Transverse colon (tissue), 4 donors: ENCODE measurements at regions not wholly inside any gene's neighbourhood (a gene's known extent, or its start where the extent isn't known, plus 50 kb on each side); places are given as distances from the start of the nearest gene placed in this dataset.

Experiments used
- DNase-seq: peaks from one replicate; pipeline ENCODE4 v3.0.0-alpha.2; 2019
- H3K27ac ChIP-seq, 4 donors: fragments of 200-600 bp; sonication (generic); 2 replicates each; pipeline ENCODE4 v1.5.1; 2016 to 2018; ENCODE audit warnings: inconsistent platforms in 4 of 4
- H3K27me3 ChIP-seq: fragments of 200-600 bp; sonication (generic); 2 replicates; pipeline ENCODE4 v1.5.1; 2017; ENCODE audit warnings: inconsistent platforms
- H3K36me3 ChIP-seq, 4 donors: fragments of 200-600 bp; sonication (generic); 2 replicates each; pipeline ENCODE4 v1.5.1; 2017 to 2019; ENCODE audit warnings: inconsistent platforms in 4 of 4
- H3K4me1 ChIP-seq, 4 donors: fragments of 200-600 bp; sonication (generic); 2 replicates each; pipeline ENCODE4 v1.5.1; 2017 to 2020; ENCODE audit warnings: inconsistent platforms in 4 of 4
- H3K4me3 ChIP-seq, 4 donors: fragments of 200-600 bp; sonication (generic); 1 replicate in 1 of 4; 2 replicates in 3 of 4; pipeline versions ENCODE4 v1.5.1 to v1.6.1; 2017 to 2019; ENCODE audit warnings: inconsistent platforms in 4 of 4
- H3K9me3 ChIP-seq, 2 donors: fragments of 200-600 bp; sonication (generic); 2 replicates each; pipeline ENCODE4 v1.5.1; 2017 to 2019; ENCODE audit warnings: inconsistent platforms in 2 of 2
- CTCF ChIP-seq, 5 experiments: fragments of 200-600 bp in 3 of 5; fragments of 450-650 bp in 2 of 5; sonication (generic) in 3 of 5; IDR thresholded peaks; 1 replicate in 2 of 5; 2 replicates in 3 of 5; pipeline ENCODE4 v1.5.1; 2016 to 2017; ENCODE audit warnings: antibody characterized with exemption in 5 of 5, inconsistent platforms in 3 of 5, mild to moderate bottlenecking in 2 of 5, moderate library complexity in 1 of 5
- EP300 ChIP-seq: sonication (generic); formaldehyde crosslinking; IDR thresholded peaks from one replicate; pipeline ENCODE4 v1.6.1; 2017; ENCODE audit warnings: antibody characterized with exemption, low read depth
- POLR2A ChIP-seq: fragments of 450-650 bp; IDR thresholded peaks from one replicate; pipeline ENCODE4 v1.6.1; 2016; ENCODE audit warnings: antibody characterized with exemption, mild to moderate bottlenecking, moderate library complexity
- POLR2AphosphoS5 ChIP-seq, 3 donors: sonication (generic); formaldehyde crosslinking; IDR thresholded peaks; one replicate each; pipeline ENCODE4 v1.6.1; 2016; ENCODE audit warnings: antibody characterized with exemption in 3 of 3
- WGBS, 2 donors: methylation state at CpG; one replicate each; pipeline ENCODE4 v1.1.5; 2018; ENCODE audit warnings: low coverage in 1 of 2; 5-methylcytosine and 5-hydroxymethylcytosine counted together
- in situ Hi-C, 4 donors: fragments of 200-750 bp; cut with MboI; loops; one replicate each; pipeline versions ENCODE4 v1.15.0 to v1.15.1; 2017; ENCODE audit warnings: low sequenced_read_pairs in 3 of 4, low pct_ligation_motif_present in 1 of 4, low pct_unique_long_range_greater_than_20kb in 1 of 4
- intact Hi-C: fragments of 100-400 bp; cut with DNase I; formaldehyde crosslinking; loops from one replicate; pipeline ENCODE4 v1.15.1; 2023; ENCODE audit warnings: low total_unique reads

GRCh38 chr6:137685798-137686375 lies 181.2 kb upstream of the TNFAIP3 start:
- TF ChIP-seq EP300, result no peak
- no peak for TF ChIP-seq CTCF (IDR thresholded peaks at IDR 0.05)
- no peak for TF ChIP-seq POLR2A
- no peak for TF ChIP-seq POLR2AphosphoS5 (IDR thresholded peaks at IDR 0.05)
- Histone ChIP-seq H3K27ac (no peak overlapping the region), H3K36me3 (no peaks in the 10 kb centered on the region), H3K27me3 (no peaks in the 10 kb centered on the region), H3K4me1 (peaks cover 0 to 15% (median 0%) of the 10 kb centered on the region in 4 donors), H3K9me3 (no peaks in the 10 kb centered on the region), H3K4me3 (no peak overlapping the region)
- no peak for DNase-seq
- in situ Hi-C loops (loop anchor here in 1 of 4 donors (25.0 kb wide), 1 partner anchor 426 kb away; the partner anchor contains the start of gene PERP), intact Hi-C loops (no loop called here)

- no peaks in the 10 kb centered on the region for H3K36me3 ChIP-seq
- TF ChIP-seq CTCF (IDR thresholded peaks at IDR 0.05) (no peak), POLR2A (no peak)
- intact Hi-C loops (no loop called here), in situ Hi-C loops (loop anchor here in 1 of 4 donors (25.0 kb wide), 1 partner anchor 424 kb away; the partner anchor contains the start of gene PERP)
- H3K27me3 ChIP-seq, result no peaks in the 10 kb centered on the region
- WGBS, 2 donors, result 94 to 96% methylated on average over 3 of the region's 3 CpGs
- H3K27ac ChIP-seq, result no peak overlapping the region
- H3K4me1 ChIP-seq, result peaks cover 0 to 18% (median 0%) of the 10 kb centered on the region in 4 donors
- H3K4me3 ChIP-seq, result no peak overlapping the region
- no peaks in the 10 kb centered on the region for H3K9me3 ChIP-seq
- DNase-seq, result no peak
Measured at GRCh38 chr6:137687818-137688217, 179.2 kb upstream of the TNFAIP3 start.

- intact Hi-C loops (no loop called here), in situ Hi-C loops (loop anchor here in 1 of 4 donors (25.0 kb wide), 1 partner anchor 424 kb away; the partner anchor contains the start of gene PERP)
- Histone ChIP-seq H3K4me3 (no peak overlapping the region), H3K9me3 (no peaks in the 10 kb centered on the region), H3K4me1 (peaks cover 0 to 18% (median 0%) of the 10 kb centered on the region in 4 donors), H3K27me3 (no peaks in the 10 kb centered on the region), H3K27ac (no peak overlapping the region), H3K36me3 (no peaks in the 10 kb centered on the region)
- TF ChIP-seq POLR2AphosphoS5 (IDR thresholded peaks at IDR 0.05) (no peak), POLR2A (no peak), CTCF (IDR thresholded peaks at IDR 0.05) (no peak), EP300 (no peak)
- no peak for DNase-seq
Measured at GRCh38 chr6:137688230-137688971, 178.7 kb upstream of the TNFAIP3 start.

GRCh38 chr6:137689377-137689776 lies 177.7 kb upstream of the TNFAIP3 start:
- H3K27me3 ChIP-seq, result no peaks in the 10 kb centered on the region
- H3K4me3 ChIP-seq, result no peak overlapping the region
- TF ChIP-seq EP300 (no peak), CTCF (IDR thresholded peaks at IDR 0.05) (no peak)
- no peak for DNase-seq
- in situ Hi-C loops (loop anchor here in 1 of 4 donors (25.0 kb wide), 1 partner anchor 423 kb away; the partner anchor contains the start of gene PERP), intact Hi-C loops (no loop called here)
- no peak overlapping the region for H3K27ac ChIP-seq
- peaks cover 0 to 18% (median 0%) of the 10 kb centered on the region in 4 donors for H3K4me1 ChIP-seq
- H3K36me3 ChIP-seq, result no peaks in the 10 kb centered on the region
- 80 to 85% methylated on average over 2 to 4 of the region's 4 CpGs for WGBS, 2 donors
- no peaks in the 10 kb centered on the region for H3K9me3 ChIP-seq
